HG03460 (cell line): ENCODE measurements at regions not wholly inside any gene's neighbourhood (a gene's known extent, or its start where the extent isn't known, plus 50 kb on each side); places are given as distances from the start of the nearest gene placed in this dataset.
"Not testable (repeated sequence)": the region's sequence is repeated elsewhere in the genome, so short reads cannot be mapped to it uniquely, and the experiment has no call there.

Experiments
- ATAC-seq: cut with Tn5 transposase; IDR thresholded peaks from one replicate; pipeline ENCODE4 v1.9.1; 2021; ENCODE audit not compliant: unreplicated experiment

DNA sequence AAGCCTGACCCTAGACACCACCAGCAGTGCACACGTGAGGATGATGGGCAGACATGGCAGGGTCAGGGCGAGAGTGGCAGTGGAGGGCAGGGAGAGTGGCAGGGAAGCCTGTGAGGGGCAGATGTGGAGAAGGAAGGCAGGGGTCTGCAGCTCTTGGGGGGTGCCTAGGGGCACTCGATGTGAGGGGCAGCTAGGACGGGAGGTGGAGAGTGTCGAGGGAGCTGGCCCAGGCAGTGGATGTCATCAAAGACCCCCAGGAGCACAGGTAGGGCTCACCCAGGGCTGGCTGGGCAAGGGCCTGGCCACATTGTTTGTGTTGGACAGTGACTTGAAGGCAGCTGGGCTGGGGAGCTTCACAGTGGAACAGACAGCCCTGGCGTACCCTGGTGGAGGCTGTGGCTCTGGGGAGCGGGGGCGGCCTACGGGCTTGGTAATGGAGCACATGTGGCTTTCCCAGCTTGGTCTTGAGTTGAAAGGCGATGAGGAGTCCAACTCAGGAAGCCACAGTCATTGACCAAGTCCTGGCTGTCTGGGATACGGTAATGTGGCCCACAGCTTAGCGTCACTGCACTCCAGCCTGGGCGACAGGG is 87.1 kb downstream of the RTP5 start:
- no peak for ATAC-seq

DNA sequence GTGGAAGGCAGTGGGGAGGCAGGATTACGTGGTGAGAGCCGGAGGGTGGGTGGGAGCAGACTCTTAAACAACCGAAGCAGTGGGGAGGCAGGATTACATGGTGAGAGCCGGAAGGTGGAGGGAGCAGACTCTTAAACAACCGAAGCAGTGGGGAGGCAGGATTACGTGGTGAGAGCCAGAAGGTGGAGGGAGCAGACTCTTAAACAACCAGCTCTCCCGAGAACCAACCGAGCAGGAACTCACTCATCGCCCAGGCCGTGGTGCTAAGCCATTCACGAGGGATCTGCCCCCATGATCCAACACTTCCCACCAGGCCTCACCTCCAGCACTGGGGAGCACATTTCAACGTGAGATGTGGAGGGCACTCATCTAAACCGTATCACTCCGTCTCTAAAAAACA is 87.7 kb downstream of the RTP5 start:
- ATAC-seq = no peak

DNA sequence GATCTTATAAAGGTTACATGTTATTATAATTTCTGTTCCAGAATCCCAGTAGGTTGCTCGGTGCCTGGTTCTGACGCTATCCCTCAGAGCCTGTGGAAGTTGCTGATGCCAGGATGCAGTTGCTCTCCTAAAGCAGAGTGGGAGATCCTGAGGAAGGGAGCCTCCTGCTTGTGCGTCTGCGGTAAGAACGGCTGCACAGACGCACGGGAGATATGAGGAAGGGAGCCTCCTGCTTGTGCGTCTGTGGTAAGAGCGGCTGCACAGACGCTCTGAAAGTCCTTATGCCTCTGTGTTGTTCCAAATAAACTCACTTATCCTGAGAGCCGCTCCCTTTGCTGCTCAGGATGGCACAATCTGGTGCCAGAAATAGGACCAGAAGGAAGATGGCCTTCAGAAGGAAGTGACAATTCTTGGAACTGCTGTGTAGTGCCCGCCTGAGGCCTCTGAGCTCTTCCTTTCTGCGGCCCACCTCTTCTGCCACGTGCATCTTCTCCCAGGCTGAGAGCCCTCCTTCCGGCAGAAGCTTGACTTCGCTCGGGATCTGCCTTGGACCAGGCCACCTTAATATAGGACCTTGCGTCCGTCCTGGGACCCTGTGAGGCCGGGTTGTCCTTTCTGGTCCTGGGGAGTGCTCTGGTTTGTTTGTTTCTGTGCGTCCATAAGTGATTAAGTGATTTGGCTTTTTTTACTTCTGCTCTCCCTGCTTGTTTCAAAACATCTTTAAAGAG is 89.5 kb downstream of the RTP5 start:
- no peak for ATAC-seq

DNA sequence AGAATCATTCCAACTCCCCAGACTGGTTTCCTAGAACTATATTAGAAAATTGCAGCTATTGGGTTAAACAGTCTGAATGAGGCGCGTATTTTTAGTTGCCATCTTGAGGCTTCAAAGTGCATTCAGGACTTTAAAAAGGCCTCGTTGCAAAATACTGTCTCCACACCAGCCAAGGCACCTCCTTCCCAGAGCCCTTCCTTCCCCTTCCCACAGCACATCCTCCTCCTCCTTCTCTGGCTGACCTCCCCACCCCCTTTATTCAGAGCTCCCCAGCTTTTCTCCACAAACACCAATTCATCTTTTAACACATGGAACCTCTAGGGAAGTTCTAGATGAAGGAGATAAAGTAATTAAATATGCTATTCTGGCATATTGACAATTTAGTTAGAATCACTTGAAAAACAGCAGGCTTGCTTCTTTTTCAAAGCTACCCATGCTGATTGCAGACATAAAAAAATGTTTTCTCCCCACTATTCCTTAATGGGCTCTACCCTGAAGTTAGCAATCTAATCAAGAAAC is 90.3 kb downstream of the RTP5 start:
- no peak for ATAC-seq

DNA sequence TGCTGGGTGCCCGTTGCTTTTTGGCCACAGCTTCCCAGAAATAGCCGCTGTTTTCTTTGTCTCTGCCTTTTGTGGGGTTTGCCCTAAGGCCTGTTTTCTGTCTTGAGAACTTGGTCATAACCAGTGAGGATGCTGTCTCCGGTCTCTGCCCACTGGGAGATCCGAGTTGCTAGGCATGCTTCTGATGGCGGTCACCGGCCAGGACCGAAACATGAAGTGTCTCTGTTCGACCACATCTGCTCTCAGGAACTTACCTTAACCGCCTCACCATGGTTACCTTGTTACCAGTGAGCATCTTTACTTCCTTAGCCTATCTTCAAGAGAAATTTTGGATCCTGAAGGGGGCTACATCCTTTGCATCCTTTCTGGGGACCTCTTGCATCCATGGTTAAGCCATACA is 91.9 kb downstream of the RTP5 start:
- no peak for ATAC-seq

DNA sequence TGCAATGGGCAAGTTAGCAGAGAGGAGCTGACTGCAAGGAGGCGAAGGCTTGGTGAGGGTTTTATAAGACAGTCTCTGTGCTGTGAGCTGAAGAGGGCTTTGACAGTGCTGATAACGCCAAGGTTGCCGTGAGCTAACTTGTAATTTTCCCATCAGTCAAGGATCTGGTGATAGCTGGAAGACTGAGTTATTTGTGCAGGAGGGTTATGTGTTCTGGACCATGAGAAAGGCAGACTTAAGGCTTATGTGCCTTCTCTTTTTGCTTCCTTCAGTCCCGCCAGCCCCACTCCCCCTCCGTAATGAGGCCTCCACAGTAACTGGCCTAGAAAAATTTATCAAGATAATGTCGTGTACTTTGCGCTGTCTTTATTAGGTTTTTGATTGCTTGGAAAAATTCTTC is 94.6 kb downstream of the RTP5 start:
- no peak for ATAC-seq

DNA sequence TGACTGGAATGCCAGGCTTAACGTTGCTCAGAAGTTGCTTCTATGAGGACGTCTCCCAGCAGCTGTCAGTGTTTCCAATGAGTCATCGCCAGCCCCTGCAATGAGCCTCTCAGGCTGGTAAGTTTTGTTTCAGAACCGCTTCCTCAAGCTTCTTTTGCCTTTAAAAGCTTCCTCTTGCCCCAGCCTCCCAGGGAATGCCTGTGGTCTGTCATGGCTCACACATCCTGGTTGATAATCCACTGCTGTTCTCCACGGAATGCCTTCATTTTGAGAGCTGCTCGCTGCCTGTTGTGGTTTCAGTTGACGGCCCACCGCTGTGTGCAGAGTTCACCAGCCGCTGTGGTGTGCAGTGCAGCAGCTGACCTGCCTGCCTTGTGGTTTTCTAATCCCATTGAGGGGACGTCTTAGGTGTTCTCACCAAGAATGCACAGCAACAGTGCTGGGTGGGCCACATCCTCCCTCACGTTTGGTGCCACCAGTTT is 96.4 kb downstream of the RTP5 start:
- peak; percentile 74 for ATAC-seq

DNA sequence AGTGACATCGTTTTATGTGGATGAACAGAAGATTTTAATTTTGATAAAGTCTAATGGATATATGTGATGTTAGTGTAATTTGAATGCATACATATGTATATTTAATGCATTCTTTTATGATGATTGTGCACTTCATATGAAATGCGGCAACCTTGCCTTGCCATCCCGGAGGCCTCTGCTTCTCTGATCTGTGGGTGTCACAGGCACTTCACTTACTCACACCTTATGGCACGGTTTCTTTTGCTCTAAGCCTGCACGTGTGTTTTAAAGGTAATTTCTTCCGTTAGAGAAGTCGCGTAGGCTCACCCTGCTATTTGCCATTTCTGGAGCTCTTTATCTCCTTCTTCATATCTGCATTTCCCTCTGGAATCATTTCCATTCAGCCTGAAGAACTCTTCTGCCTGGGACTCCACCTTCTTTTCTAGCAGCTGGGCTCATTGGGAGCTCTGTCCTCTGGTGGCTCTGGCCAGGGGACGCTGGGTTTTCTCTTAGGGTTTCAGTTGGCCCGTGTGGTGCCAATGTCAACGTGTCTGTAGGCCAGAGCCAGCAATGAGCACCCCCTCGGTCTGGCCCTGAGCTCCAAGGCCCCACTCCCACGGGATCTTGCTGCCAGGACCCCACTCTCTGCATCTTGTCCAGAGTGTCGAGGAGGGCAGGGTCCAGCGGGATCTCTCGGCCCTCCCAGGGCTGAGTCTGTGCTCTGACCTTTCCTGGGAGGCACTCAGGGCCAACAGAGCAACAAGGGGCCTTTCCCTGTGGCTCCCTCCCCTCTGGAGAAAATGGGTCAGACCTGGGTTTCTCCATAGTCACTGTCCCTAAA is 97.3 kb downstream of the RTP5 start:
- no peak for ATAC-seq

DNA sequence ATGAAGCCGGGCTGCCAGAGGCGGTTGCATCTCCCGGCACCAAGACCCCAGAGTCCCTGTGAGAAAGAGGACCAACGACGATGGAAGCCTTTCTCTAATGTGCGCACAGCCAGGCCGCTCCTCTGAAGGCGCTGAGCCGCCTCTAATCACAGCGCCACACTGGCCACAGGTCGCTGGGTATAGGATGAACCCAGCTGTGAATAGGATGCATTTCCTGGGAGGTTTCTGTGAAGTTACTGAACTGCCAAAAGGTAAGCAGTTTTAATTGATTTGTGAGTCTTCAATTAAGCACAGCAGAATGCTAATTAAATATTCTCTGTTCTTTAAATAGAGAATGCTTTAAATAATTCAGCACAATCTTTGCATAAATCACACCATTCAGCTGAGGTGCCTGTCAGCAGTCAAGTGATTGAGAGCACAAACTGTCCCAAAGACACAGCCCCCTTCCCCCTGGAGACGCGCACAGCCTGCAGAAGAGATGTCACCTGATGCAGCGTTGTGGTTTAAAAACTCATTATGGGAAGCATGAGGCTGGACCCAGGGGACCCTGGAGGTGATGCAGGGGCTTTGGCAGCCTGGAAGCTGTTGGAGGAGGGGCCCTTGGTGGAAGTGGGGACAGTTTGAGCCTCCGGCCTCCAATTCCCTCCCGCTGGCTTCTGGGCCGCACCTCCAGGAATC is 98.1 kb downstream of the RTP5 start:
- no peak for ATAC-seq

DNA sequence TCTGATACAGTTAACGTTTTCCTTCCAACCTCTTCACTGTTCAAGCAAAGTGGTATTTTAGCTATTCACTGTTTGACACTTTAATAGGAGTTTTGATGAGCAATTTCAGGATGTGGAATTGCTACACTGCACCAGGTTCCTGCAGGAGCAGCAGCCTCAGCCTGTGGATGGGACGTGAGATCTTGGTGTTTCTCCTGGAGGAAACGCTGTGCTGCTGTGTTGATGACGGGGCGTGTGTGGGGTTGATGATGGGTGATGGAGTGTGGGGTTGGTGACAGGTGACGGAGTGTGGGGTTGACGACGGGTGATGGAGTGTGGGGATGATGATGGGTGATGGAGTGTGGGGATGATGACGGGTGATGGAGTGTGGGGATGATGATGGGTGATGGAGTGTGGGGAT is 98.9 kb downstream of the RTP5 start:
- ATAC-seq = no peak

DNA sequence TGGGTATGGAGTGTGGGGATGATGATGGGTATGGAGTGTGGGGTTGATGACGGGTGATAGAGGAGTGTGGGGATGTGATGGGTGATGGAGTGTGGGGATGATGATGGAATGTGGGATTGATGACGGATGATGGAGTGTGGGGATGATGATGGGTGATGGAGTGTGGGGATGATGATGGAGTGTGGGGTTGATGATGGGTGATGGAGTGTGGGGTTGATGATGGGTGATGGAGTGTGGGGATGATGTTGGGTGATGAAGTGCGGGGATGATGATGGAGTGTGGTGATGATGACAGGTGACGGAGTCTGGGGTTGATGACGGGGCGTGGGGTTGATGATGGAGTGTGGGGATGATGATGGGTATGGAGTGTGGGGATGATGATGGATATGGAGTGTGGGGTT is 99.7 kb downstream of the RTP5 start:
- ATAC-seq = not testable (repeated sequence)

DNA sequence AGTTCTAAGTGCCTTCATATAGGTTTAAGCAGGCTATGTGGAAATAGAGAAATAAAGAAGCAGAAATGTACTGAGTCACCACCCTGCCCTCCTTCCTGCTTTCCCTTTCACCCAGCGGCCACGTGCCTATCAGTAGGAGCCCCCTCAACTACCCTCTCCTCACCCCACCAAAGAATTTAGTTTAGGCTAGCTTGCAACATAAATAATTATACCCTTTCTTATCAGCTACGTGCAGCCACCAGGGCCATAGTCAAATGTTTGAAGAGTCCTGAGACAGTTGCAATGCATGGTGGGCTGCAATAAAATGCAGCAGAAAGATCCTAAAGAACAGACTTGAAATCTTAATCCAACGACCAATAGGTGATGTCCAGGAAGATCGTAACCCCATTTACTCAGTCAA is 101.2 kb downstream of the RTP5 start:
- ATAC-seq = no peak

DNA sequence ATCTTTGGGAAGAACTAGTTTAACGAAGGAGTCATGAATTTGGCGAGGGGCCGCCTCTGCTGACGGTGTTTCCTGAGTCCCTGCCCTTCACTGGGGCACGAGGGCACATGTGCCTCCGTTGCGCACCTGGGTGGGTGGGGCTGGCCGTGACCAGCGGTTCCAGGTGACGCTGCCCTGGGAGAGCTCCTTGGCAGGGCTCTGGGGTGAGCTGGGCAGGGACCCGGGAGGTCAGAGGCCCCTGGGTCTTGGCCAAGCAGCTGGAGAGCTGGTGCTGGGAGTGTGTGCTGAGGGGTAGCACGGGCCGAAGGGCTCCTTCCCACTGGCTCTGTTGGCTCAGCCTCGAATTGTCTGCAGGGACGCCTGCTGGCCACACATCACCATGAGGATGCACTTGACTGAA is 104.6 kb downstream of the RTP5 start:
- no peak for ATAC-seq

DNA sequence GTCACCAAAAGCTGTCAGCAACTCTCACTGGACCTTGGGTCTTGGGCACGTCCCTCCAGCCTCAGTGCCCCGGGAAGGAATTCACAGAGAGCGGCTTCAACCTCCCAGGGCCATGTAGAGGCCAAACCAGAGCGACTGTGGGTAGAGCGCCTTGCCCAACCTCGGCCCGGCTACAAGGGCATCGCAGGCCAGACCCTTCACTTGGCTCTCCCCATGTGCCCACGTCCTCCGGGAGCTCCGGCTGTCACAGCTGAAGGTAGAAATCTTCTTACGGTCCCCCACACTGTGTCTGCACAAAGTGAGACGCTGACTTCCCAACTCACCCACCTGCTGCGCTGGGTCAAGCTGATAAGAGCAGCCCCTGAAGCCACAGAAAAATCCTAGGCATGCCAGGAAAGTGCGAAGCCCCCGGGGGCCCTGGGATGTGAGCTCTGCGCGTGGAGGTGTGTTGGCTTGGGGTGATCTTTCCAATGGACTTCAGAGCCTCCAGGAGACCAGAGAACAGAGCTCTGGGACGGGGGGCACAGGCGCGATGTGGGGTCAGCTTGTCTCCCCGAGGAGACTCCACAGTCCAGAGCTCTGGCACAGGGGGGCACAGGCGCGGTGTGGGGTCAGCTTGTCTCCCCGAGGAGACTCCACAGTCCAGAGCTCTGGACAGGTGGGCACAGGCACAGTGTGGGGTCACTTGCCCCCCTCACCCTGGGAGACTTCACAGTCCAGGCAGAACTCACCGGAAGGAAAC is 105.5 kb downstream of the RTP5 start:
- ATAC-seq = no peak

DNA sequence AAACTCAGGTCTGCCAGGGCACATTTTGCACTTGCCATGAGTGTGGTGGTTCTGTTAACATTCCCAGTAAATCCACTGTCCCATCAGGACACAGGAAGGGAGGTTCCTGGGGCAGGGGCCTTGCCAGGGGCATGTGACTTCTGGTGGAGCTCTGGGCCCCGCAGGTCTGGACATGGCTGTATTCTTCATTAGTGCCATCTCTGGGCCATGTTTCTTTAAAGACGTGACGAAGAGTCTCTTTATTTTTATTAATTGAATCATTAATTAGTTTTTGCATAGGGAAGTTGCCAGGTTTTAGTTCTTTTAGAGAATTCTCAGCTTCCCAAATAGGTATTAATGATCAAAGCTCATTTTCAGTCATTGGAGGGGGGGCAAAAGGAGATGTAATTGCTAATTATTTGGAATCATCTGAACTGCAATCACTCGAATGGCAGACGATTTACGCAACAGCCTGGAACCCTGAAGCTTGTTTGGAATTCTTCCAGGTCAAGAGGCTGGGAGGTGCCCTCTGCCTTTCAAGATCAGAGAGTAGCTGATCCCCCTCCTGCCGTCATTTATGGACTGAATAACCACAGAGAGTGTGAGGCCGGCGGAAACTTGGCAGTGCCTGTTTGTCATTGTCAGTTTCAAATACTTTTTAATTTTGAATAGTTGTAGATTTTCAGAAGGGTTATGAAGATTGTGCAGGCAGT is 106.2 kb downstream of the RTP5 start:
- ATAC-seq = no peak

DNA sequence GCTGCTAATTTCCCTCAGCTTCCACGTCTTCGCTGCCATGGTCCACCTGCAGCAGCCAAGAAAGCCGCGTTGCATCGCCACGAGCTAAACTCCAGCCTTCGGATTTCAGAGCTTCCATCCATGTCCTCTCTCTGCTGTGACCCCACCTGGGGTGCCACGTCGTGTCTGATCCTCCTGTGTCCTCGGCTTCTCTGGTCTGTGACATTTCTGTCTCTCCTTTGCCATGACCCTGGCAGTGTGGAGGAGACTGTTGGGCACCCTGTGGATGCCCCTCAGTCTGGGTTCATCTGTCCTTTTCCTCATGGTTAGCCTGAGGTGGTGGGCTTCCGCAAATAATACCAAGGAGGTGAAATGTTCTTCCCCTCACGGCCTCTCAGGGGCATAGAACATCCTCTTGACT is 106.8 kb downstream of the RTP5 start:
- ATAC-seq = no peak

DNA sequence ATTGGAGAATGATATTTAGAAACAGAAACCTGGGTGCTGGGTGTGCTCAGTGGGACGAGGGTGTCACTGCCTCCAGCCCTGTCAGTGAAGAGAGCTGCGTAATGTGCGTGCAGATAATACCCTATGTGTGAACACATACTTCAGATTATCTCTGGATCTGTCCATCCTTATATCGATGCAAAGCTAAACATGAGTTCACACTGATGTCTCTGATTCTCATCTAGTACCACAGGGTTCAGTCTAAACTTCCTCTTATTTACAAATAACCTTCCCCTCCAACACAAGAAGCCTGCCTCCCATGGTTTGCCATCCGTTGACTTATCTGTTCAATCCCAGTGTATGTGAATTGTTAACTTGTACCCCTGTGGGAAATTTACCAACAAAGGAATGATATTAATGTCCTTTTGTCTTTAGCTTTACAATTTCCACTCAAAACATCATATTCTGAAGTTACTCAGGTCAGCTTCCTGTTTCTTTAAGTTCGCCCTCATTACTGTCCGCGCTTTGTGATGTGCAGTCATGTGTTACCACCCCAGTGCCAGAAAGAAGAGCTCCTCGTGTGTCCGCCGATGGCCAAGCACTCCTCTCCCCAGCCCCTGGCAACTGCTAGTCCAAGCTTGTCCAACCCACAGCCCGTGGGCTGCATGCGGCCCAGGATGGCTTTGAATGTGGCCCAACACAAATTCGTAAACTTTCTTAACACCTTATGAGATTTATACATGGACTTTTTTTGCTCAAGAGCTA is 108.2 kb downstream of the RTP5 start:
- no peak for ATAC-seq

DNA sequence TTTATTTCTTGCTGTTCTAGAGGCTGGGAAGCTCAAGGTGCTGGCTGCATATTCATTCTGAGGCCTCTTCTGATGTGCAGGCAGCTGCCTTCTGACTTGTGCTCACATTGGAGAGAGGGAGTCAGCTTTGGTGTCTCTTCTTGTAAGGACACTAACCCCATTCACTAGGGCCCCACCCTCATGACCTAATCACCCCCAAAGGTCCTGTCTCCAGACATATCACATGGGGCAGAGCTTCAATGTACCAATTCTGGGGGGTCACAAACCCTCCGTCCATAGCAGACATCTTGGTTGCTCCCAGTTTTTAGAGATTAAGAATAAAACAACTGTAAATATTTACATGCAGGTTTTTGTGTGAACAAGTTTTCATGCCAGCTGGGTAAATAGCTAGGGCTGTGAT is 109.1 kb downstream of the RTP5 start:
- ATAC-seq = no peak

DNA sequence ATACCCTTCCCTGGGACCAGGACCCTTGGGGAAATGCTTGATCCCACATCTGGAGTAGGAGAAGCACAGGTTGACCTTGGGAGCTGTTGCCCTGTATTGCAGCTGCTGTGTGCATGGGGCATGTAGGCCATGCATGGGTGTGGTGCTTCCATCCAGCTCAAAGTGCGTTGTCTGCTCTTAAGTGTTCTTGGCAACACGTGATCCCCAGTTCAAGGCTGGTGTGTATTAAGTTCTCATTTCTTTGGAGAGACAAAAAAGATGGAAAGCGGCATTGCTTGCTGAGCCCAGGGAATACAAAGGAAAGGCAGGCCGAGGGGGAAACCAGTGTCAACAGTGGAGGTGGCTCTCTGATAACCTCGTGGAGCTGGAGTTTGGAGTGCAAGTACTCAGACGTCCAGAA is 110.7 kb downstream of the RTP5 start:
- no peak for ATAC-seq
